ENCODE measurements at regions not wholly inside any gene's neighbourhood (a gene's known extent, or its start where the extent isn't known, plus 50 kb on each side); places are given as distances from the start of the nearest gene placed in this dataset.
A peak's percentile ranks its signal among the peaks of the same experiment; 100 is the strongest.

GRCh38 chr5:29002481-29002880, 1964.1 kb upstream of the CDH9 start:
- intact Hi-C loops (cut with DNase I) = no loop called here
- Histone ChIP-seq H3K36me3 (ENCODE audit: control insufficient read depth in 2 of 3, insufficient read depth in 3 of 3, low read length in 3 of 3) (no peaks in the 10 kb centered on the region), H3K4me3 (ENCODE audit: low read length in 3 of 3) (no peak overlapping the region), H3K9me3 (ENCODE audit: control insufficient read depth in 2 of 3, insufficient read depth in 1 of 3, low read length in 3 of 3) (no peaks in the 10 kb centered on the region), H3K27me3 (ENCODE audit: control insufficient read depth, insufficient read depth, low read length) (no peaks in the 10 kb centered on the region), H3K9ac (ENCODE audit: low read length in 3 of 3) (no peak overlapping the region), H3K27ac (ENCODE audit: low read depth in 2 of 2, low read length in 2 of 2) (no peak overlapping the region), H3K4me1 (ENCODE audit: control insufficient read depth in 2 of 3, insufficient read depth in 2 of 3, low read depth in 1 of 3, low read length in 3 of 3) (no peaks in the 10 kb centered on the region)
- no peak for TF ChIP-seq CTCF (IDR thresholded peaks at IDR 0.05; ENCODE audit: borderline replicate concordance, extremely low read depth, insufficient read depth)
- no peak for DNase-seq
- no peak for FAIRE-seq

DNA sequence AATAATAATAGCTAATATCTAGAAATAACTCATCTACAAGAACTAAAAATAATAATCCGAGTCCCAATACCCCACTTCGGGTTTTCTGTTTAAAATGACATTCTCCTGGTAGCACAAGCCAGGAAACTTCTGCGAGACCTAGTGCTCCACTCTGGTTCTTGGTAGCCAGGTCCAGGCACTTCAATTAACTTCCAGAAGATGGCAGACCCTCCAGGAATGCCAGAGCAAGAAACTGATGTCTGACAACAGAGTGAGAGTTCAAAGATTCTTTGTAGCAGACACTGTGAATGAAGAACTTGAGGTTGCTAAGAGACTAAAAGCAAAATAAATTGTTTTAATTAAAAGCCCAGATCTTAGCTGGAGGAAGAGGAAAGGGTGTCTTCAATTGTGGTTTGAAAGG, 1963.3 kb upstream of the CDH9 start:
- peak; percentile 15 for TF ChIP-seq CTCF (IDR thresholded peaks at IDR 0.05; ENCODE audit: borderline replicate concordance, extremely low read depth, insufficient read depth)
- DNase-seq (peak in 1 of 5 donors; percentile 4), FAIRE-seq (no peak)
- Histone ChIP-seq H3K9ac (ENCODE audit: low read length in 3 of 3) (no peak overlapping the region), H3K4me3 (ENCODE audit: low read length in 3 of 3) (no peak overlapping the region), H3K36me3 (ENCODE audit: control insufficient read depth in 2 of 3, insufficient read depth in 3 of 3, low read length in 3 of 3) (no peaks in the 10 kb centered on the region), H3K9me3 (ENCODE audit: control insufficient read depth in 2 of 3, insufficient read depth in 1 of 3, low read length in 3 of 3) (no peaks in the 10 kb centered on the region), H3K27me3 (ENCODE audit: control insufficient read depth, insufficient read depth, low read length) (no peaks in the 10 kb centered on the region), H3K4me1 (ENCODE audit: control insufficient read depth in 2 of 3, insufficient read depth in 2 of 3, low read depth in 1 of 3, low read length in 3 of 3) (no peaks in the 10 kb centered on the region), H3K27ac (ENCODE audit: low read depth in 2 of 2, low read length in 2 of 2) (no peak overlapping the region)
- intact Hi-C loops (cut with DNase I) = no loop called here

- Histone ChIP-seq H3K4me1 (ENCODE audit: control insufficient read depth in 2 of 3, insufficient read depth in 2 of 3, low read depth in 1 of 3, low read length in 3 of 3) (no peaks in the 10 kb centered on the region), H3K27ac (ENCODE audit: low read depth in 2 of 2, low read length in 2 of 2) (no peak overlapping the region), H3K4me3 (ENCODE audit: low read length in 3 of 3) (no peak overlapping the region), H3K27me3 (ENCODE audit: control insufficient read depth, insufficient read depth, low read length) (no peaks in the 10 kb centered on the region), H3K36me3 (ENCODE audit: control insufficient read depth in 2 of 3, insufficient read depth in 3 of 3, low read length in 3 of 3) (no peaks in the 10 kb centered on the region), H3K9me3 (ENCODE audit: control insufficient read depth in 2 of 3, insufficient read depth in 1 of 3, low read length in 3 of 3) (peaks cover 0 to 9% (median 0%) of the 10 kb centered on the region in 3 donors), H3K9ac (ENCODE audit: low read length in 3 of 3) (no peak overlapping the region)
- no peak for TF ChIP-seq CTCF (IDR thresholded peaks at IDR 0.05; ENCODE audit: borderline replicate concordance, extremely low read depth, insufficient read depth)
- intact Hi-C loops (cut with DNase I) = no loop called here
- no peak for DNase-seq
- no peak for FAIRE-seq
Observed at GRCh38 chr5:28984639-28985038, 1946.3 kb upstream of the CDH9 start.

GRCh38 chr5:28975508-28975907, 1937.1 kb upstream of the CDH9 start:
- no peaks in the 10 kb centered on the region for H3K27me3 ChIP-seq (ENCODE audit: control insufficient read depth, insufficient read depth, low read length)
- H3K4me1 ChIP-seq (ENCODE audit: control insufficient read depth in 2 of 3, insufficient read depth in 2 of 3, low read depth in 1 of 3, low read length in 3 of 3) = no peaks in the 10 kb centered on the region
- no peak for TF ChIP-seq CTCF (IDR thresholded peaks at IDR 0.05; ENCODE audit: borderline replicate concordance, extremely low read depth, insufficient read depth)
- no peaks in the 10 kb centered on the region for H3K36me3 ChIP-seq (ENCODE audit: control insufficient read depth in 2 of 3, insufficient read depth in 3 of 3, low read length in 3 of 3)
- no peak overlapping the region for H3K27ac ChIP-seq (ENCODE audit: low read depth in 2 of 2, low read length in 2 of 2)
- H3K9me3 ChIP-seq (ENCODE audit: control insufficient read depth in 2 of 3, insufficient read depth in 1 of 3, low read length in 3 of 3) = no peaks in the 10 kb centered on the region
- peak; percentile 6 for FAIRE-seq
- no peak for DNase-seq
- H3K9ac ChIP-seq (ENCODE audit: low read length in 3 of 3) = no peak overlapping the region
- H3K4me3 ChIP-seq (ENCODE audit: low read length in 3 of 3) = no peak overlapping the region
- intact Hi-C loops (cut with DNase I) = no loop called here
